NCI-H2196 (cell line): ENCODE measurements at regions not wholly inside any gene's neighbourhood (a gene's known extent, or its start where the extent isn't known, plus 50 kb on each side); places are given as distances from the start of the nearest gene placed in this dataset.
"Not testable (repeated sequence)": the region's sequence is repeated elsewhere in the genome, so short reads cannot be mapped to it uniquely, and the experiment has no call there.

Source experiments
- DNase-seq: peaks from one replicate; lab custom pipeline; 2025; ENCODE audit not compliant: unreplicated experiment; lab: John Stamatoyannopoulos, UW

- peak; percentile 0 for DNase-seq
These were observed 275.2 kb upstream of the EDA2R start for GRCh38 chrX:66914080-66914479.

DNA sequence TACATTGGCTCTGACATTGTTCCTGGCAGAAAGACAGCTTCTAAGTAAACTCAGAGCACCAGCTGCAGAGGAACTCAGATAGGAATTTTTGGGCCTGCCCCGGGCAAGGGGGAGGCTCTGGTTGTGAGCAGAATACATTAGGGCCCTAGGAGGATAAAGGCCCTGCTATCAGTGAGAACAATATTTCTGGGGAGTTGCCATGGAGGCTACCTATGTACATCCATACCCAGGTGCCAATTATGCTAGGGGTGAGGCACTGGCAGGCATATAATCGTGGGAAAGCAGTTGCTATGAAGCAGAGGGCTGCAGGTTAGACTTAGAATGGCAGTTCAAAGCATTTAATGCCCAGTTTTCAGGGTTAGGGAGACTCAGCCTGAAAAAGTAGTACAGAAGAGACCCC lies 273.5 kb upstream of the EDA2R start:
- no peak for DNase-seq

- DNase-seq = no peak
These were observed 263.2 kb upstream of the EDA2R start for GRCh38 chrX:66902081-66902480.

GRCh38 chrX:66900886-66901285 lies 262.0 kb upstream of the EDA2R start:
- no peak for DNase-seq

DNA sequence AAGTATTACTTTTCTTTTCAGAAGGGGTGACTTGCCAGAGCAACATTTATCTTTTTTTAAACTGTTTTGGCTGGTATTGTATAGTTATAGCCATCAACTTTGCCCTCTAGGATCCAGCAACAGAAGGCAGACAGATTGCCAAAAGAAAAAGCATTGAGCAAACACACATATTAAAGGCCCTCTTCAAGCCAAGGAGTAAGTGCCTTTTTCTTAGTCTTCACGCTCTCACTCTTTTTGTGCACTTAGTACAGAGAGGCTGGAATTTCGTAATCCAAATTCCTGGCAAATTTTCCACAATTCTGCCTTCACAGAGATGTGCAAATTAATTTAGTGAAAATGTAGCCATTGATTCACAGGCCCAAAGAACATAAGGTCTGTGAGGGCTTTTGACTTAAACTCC lies 253.1 kb upstream of the EDA2R start:
- no peak for DNase-seq

- no peak for DNase-seq
These were observed 250.5 kb upstream of the EDA2R start for GRCh38 chrX:66889418-66889817.

- DNase-seq = no peak
These were observed 243.2 kb upstream of the EDA2R start for GRCh38 chrX:66882101-66882500.

- no peak for DNase-seq
These were observed 237.9 kb upstream of the EDA2R start for GRCh38 chrX:66876776-66877175.

DNA sequence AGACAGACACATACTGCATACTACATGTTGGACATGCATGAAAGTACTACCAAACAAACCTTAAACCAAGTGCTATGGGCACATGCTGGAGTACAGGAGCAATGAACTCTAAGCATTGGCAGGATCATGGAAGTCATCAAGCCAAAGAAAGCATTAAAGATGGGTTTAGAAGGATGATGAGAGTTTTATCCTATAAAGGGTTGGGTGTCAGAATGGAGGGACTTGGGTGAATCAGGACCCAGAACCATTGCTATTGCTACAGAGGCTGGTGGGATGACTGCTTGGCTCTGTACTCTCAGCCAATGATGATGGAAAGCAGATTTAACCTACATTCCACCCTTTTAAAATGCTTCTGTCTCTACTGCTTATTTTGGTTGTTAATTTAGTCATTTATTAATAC lies 233.9 kb upstream of the EDA2R start:
- DNase-seq = no peak

- DNase-seq = no peak
These were observed 224.8 kb upstream of the EDA2R start for GRCh38 chrX:66863721-66864120.

DNA sequence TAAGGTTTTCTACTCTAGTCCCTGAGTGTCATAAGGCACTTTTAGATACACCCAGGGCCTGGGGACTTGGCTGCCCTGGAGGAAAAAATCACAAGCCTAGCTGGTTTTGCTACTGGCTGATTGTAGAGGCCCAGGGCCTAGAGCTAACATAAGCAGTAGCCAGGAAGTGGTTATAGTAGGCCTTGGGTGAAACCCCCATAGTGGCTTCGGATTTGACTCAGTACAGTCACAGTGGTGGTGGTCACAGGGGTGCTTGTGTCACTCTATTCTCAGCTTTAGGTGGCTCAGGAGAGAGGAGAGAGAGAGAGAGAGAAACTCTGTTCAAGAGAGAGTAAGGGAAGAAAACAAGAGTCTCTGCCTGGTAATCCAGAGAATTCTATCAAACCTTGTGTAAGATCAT lies 194.5 kb upstream of the EDA2R start:
- DNase-seq = no peak

DNA sequence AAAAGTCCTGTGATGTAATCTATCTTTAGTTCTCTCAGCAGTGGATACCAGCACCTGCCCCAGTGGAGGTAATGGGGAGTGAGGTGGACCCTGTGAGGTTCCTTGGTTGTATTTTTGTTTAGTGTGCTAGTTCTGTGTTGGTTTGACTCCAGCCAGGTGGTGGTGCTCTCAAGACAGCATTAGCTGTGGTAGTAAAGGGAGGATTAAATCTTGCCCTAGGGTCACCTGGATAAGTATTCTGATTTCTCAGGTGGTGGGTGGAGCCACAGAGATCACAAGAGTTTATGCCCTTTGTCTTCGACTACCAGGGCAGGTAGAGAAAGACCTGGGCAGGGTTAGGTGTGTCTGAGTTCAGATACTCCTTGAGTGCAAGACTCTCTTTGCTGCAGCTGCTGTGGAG lies 176.3 kb upstream of the EDA2R start:
- DNase-seq = no peak

DNA sequence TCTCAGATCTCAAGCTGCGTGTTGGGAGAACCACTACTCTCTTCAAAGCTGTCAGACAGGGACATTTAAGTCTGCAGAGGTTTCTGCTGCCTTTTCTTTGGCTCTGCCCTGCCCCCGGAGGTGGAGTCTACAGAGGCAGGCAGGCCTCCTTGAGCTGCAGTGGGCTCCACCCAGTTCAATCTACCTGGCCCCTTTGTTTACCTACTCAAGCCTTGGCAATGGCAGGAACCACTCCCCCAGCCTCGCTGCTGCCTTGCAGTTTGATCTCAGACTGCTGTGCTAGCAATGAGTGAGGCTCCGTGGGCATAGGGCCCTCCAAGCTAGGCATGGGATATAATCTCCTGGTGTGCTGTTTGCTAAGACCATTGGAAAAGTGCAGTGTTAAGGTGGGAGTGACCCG lies 155.6 kb upstream of the EDA2R start:
- DNase-seq = not testable (repeated sequence)

- DNase-seq = no peak
These were observed 127.4 kb upstream of the EDA2R start for GRCh38 chrX:66766318-66766717.

GRCh38 chrX:66760651-66761050 lies 121.8 kb upstream of the EDA2R start:
- no peak for DNase-seq

DNA sequence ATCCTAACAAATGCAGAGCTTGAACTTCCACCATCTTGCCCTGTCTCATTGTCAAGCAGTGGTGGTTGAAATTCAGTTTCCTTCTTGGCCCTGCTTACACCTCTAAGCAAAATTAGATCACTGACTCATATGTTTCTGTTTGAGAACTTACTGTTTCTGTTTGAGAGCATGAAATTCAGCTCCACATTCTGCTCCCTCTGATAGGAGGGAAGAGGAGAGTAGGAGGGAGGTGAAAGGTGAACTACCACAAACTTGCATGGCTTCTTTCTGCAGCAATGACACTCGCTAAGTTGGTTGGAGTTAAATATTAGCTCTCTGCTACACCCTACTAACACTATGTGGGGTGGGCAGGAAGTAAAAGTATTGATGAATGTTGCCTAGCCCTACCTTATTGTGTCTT lies 117.8 kb upstream of the EDA2R start:
- DNase-seq = no peak

DNA sequence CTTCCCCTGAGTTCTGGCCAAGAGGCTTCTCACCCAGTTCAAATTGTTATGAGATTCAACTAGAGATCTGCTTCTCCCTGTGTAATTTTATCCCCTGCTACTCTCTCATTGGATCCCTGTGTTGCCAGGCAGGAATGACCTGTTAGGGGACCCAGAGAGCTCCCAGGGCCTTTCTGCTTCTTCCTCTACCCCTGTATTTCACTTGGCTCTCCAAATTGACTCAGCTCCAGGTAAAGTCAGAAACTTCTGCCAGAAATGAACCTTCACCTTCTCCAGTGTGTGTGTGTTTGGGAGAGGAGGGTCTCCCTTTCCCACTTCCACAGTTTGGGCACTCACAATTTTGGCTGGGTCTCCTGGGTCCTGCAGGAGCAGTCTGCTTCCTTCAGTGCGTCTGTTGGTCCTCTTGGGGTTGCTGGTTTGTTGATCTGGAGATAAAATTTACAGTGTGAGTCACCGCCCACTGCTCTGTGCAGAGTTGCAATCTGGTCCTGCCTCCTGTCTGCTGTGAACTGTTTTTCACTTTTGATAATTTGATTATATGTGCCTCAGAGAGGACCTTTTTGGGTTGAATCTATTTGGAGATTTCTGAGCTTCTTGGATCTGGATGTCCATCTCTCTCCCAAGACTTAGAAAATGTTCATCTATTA lies 112.4 kb upstream of the EDA2R start:
- DNase-seq = no peak

DNA sequence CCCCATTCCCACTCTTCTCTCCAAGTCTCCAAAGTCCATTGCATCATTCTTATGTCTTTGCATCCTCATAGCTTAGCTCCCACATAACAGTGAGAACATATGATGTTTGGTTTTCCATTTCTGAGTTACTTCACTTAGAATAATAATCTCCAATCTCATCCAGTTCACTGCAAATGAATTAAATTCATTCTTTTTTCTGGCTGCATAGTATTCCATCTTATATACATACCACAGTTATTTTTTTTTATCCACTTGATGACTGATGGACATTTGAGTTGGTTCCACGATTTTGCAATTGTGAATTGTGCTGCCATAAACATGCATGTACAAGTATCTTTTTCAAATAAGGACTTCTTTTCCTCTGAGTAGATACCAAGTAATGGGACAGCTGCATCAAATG lies 105.6 kb upstream of the EDA2R start:
- not testable (repeated sequence) for DNase-seq

GRCh38 chrX:66731398-66731797 lies 92.5 kb upstream of the EDA2R start:
- DNase-seq = no peak

DNA sequence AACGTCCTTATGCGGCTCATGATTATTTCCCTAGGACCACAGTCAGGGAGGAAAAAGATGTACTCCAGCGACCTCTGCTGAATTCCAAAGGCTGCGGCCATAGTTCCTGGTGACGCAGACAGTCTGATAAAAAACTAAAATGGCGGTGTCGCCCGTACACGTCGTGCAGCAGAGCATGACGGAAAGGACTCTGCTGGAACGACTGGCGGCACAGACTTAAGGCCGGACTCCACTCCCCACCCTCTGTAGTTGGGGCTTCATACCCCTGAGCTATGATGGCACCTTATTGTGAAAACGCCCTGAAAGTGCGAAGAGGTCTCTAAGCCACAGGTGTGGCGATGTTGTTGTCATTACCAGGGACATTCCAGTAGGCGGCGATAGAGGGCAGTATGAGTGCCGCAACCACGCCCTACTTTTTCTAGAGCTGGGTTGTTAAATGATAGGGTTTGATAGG lies 90.0 kb upstream of the EDA2R start:
- no peak for DNase-seq

DNA sequence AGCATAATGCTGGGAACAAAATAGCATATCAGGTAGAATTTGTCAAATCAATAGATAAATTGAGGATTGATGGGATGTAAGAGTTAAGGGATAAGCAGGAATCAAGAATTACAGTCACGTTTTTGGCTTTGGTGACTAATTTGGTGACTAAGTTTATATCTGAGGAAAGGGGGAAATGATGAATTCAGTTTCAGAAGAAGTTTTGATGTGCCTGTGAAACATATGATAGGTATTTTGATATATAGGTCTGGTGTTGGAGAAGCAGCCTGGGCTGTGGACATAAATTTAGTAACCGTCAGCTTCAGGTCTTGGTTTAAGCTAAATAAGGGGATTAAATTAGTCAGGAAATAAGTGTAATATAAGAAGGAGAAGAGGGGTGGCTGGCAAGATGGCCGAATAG lies 79.0 kb upstream of the EDA2R start:
- no peak for DNase-seq

- DNase-seq = no peak
These were observed 59.7 kb upstream of the EDA2R start for GRCh38 chrX:66698273-66699204.
